Esophagus muscularis mucosa (tissue), 3 donors: ENCODE measurements at regions not wholly inside any gene's neighbourhood (a gene's known extent, or its start where the extent isn't known, plus 50 kb on each side); places are given as distances from the start of the nearest gene placed in this dataset.

Experiments used
- CTCF ChIP-seq, 3 experiments: fragments of 200-600 bp in 2 of 3; fragments of 450-650 bp in 1 of 3; sonication (generic) in 2 of 3; IDR thresholded peaks; one replicate each; pipeline ENCODE4 v1.5.1; 2017 to 2019; ENCODE audit warnings: antibody characterized with exemption in 3 of 3, mild to moderate bottlenecking in 2 of 3, moderate library complexity in 1 of 3
- POLR2A ChIP-seq: fragments of 450-650 bp; IDR thresholded peaks from one replicate; pipeline ENCODE4 v1.6.1; 2017; ENCODE audit warnings: antibody characterized with exemption, moderate library complexity, mild to moderate bottlenecking, low read depth

GRCh38 chr5:3217771-3218495 is 377.7 kb upstream of the IRX1 start:
- no peak for TF ChIP-seq POLR2A
- no peak for TF ChIP-seq CTCF (IDR thresholded peaks at IDR 0.05)
